ENCODE measurements at regions not wholly inside any gene's neighbourhood (a gene's known extent, or its start where the extent isn't known, plus 50 kb on each side); places are given as distances from the start of the nearest gene placed in this dataset.
A peak's percentile ranks its signal among the peaks of the same experiment; 100 is the strongest.
"Not testable (repeated sequence)": the region's sequence is repeated elsewhere in the genome, so short reads cannot be mapped to it uniquely, and the experiment has no call there.

DNA sequence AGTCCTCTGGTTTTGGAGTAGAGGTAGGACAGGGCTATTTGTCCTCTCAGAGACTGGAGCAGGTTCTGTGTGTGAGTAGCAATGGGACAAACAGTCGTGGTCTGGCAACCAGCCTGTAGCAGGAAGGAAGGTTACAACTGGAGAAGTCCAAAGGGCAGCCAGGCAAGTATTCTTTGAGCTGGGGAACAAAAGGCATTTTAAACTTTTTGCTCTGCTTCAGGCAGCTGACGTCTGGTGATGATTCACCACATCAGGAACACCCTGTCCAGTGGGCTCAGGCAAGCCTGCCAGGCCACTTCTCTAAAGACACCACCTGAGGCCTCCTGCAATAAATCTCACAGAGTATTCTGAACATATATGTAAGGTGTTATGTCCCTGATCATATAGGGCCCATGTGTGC, 81.0 kb downstream of the PPIAL4C start:
- WGBS, 2 donors = 0% methylated on average over 1 of the region's 2 CpGs; no CpG with 5 or more reads in 1 of the 2 donors
- H3K4me1 ChIP-seq; intact Hi-C loops (cut with DNase I); H3K4me3 ChIP-seq; H3K36me3 ChIP-seq (replicated peaks in 1 of 2; ENCODE audit: insufficient read depth in 1 of 2, low read depth in 2 of 2); H3K9me3 ChIP-seq; H3K27me3 ChIP-seq: not testable (repeated sequence)
- ATAC-seq = peak; percentile 94
- peak overlapping the region in 2 of 4 donors; percentile 70 to 75 for H3K27ac ChIP-seq
- peak; percentile 18 to 60 (median 28) for DNase-seq

DNA sequence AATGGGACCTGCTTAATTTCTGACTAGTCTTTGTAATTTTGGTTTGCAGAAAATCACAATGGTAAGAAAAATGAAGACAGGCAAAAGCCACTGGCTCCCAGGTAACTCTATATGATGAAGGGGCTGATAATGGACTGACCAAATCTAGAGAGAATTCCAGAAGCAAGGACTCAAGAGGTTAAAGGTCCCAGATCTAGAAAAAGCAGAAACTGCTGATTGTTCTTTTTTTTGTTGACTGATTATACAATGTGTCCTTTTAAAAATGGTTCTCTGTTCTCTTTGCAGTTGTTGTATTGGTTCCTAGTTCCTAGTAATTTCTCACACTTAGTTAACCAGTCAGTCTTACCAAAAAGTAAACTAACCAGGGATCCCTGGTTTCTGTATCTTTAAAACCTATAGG, 81.4 kb downstream of the PPIAL4C start:
- ATAC-seq = peak; percentile 3
- H3K36me3 ChIP-seq (replicated peaks in 1 of 2; ENCODE audit: insufficient read depth in 1 of 2, low read depth in 2 of 2); H3K4me1 ChIP-seq; H3K27me3 ChIP-seq; DNase-seq; intact Hi-C loops (cut with DNase I); H3K4me3 ChIP-seq; H3K9me3 ChIP-seq: not testable (repeated sequence)
- peak overlapping the region in 2 of 4 donors; percentile 70 to 75 for H3K27ac ChIP-seq

DNA sequence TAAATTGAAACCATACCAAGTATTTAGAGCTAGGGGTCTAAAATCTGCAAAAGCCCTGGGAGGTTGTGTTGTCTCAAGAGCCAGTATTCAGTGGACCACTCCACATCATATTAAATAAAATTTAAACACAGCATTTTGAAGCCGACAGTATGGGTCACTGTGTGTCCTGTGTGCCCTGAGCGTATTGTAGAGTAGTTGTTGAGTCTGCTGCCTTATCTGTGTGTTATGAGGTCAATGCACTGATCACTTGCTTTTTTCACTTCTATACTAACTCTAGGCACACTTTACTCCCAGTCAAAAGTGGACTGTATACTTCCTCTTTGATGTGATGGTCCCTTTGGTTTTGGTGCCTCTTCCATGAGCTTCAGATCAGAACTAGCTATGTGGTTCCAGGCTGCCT, 81.9 kb downstream of the PPIAL4C start:
- DNase-seq; H3K4me1 ChIP-seq; H3K4me3 ChIP-seq; H3K9me3 ChIP-seq; H3K36me3 ChIP-seq (replicated peaks in 1 of 2; ENCODE audit: insufficient read depth in 1 of 2, low read depth in 2 of 2); intact Hi-C loops (cut with DNase I); ATAC-seq; H3K27me3 ChIP-seq: not testable (repeated sequence)
- peak overlapping the region in 2 of 4 donors; percentile 70 to 75 for H3K27ac ChIP-seq
- 70 to 93% methylated on average over 2 of the region's 2 CpGs for WGBS, 2 donors

DNA sequence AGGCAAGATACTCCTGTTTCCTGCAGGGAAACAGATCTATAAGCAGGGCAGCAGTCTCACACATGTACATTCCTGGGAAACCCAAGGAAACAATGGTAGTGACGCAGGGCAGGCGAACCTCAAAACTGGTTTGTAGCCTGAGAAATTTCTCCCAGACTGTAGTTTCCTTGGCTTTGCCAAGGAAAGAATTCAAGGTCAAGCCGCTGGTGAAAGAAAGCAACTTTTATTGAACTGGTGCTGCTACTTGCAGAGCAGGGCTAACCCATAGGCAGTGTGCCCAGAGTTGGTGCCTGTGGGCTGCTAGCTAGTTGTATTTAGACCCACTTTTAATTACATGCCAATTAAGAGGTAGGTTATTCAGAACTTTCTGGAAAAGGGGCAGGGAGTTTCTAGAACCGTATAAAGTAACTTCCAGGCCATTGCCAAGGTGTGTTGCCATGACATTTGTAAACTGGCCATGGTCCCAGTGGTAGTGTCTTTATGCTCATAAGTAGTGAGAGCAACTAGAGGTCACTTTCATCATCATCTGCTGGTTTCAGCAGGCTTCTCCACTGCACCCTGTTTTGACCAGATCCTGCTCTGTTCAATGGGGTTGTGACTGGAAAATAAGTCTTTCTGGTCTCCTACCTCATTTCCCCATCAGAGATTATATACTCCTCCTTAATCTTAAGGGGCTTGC, 89.7 kb downstream of the PPIAL4C start:
- 35% methylated on average over 4 of the region's 4 CpGs for WGBS, 2 donors
- H3K9me3 ChIP-seq; intact Hi-C loops (cut with DNase I); H3K27me3 ChIP-seq; H3K4me1 ChIP-seq; H3K36me3 ChIP-seq (replicated peaks in 1 of 2; ENCODE audit: insufficient read depth in 1 of 2, low read depth in 2 of 2); H3K4me3 ChIP-seq: not testable (repeated sequence)
- H3K27ac ChIP-seq = peak overlapping the region in 3 of 4 donors; percentile 15 to 41 (median 30)
- peak; percentile 52 for ATAC-seq
- DNase-seq = peak; percentile 16 to 57 (median 30)

DNA sequence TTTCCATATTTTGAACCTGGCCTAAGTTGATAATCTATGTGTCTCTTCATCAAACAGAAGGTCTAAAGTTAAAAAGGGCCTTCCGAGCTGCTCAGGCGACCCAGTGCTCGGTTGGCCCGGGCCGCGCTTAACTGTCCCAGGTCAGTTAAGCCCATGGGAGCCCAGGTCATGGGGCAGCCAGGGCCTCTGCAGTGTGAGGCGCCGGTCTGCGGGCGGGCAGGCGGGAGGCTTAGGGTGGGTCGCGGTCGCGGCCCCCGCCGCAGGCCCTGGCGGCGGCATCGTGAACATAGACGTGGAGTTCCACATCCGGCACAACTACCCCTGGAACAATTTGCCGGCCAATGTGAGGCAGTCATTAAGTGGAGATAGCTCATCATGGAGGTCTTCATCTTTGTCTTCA, 91.3 kb downstream of the PPIAL4C start:
- H3K27me3 ChIP-seq; DNase-seq; intact Hi-C loops (cut with DNase I); H3K36me3 ChIP-seq (replicated peaks in 1 of 2; ENCODE audit: insufficient read depth in 1 of 2, low read depth in 2 of 2); ATAC-seq; H3K9me3 ChIP-seq; H3K27ac ChIP-seq; H3K4me1 ChIP-seq; H3K4me3 ChIP-seq: not testable (repeated sequence)
- WGBS, 2 donors = 94 to 97% methylated on average over 20 to 23 of the region's 23 CpGs

DNA sequence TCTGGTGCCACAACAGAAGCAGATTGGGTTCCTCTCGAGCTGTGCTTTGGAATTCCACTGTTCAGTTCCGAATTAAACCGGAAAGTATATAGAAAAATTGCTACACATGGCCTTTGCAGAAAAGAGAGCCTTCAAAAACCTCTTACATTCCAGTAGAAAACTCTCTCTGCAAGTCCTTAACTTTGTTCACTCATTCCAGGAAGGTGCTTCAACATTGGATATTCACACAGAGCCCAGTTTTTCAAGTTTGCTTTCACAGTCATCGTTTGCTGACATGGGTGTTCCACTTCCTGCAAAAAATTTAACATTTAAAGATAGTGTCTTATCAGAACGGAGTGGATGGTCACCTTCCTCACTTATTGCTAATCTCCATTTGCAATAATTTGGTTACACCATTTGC, 93.7 kb downstream of the PPIAL4C start:
- H3K4me3 ChIP-seq; H3K27ac ChIP-seq; DNase-seq; H3K36me3 ChIP-seq (replicated peaks in 1 of 2; ENCODE audit: insufficient read depth in 1 of 2, low read depth in 2 of 2); H3K4me1 ChIP-seq; H3K27me3 ChIP-seq; intact Hi-C loops (cut with DNase I); H3K9me3 ChIP-seq; ATAC-seq: not testable (repeated sequence)
- WGBS, 2 donors = 72 to 73% methylated on average over 5 of the region's 5 CpGs

DNA sequence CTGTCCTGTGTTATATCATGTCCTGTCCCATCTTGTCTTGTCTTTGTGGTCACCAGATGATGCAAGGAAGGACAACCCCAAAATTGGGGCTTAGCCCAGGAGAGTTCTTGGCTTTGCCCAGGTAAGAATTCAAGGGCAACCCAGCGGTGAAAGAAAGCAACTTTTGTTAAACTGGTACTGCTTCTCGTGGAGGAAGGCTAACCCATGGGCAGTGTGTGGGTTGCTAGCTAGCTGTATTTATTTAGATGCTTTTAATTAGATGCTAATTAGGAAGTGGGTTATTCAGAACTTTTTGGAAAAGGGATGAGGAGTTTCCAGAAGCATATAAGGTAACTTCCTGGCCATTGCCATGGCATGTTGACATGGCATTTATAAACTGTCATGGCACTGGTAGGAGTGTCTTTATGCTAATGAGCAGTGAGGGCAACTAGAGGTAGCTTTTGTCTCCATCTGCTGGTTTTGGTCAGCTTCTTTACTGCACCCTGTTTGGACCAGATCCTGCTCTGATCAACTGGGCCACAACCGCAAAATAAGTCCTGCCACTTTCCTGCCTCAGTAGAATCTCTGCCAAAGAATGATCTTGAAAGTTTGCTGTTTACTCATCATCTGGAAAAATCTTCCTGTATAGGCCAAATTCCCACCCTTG, 95.8 kb upstream of the FCGR1A start:
- 67% methylated on average over 1 of the region's 3 CpGs; no CpG with 5 or more reads in 1 of the 2 donors for WGBS, 2 donors
- H3K36me3 ChIP-seq (replicated peaks in 1 of 2; ENCODE audit: insufficient read depth in 1 of 2, low read depth in 2 of 2); H3K4me1 ChIP-seq; DNase-seq; intact Hi-C loops (cut with DNase I); H3K27ac ChIP-seq; H3K9me3 ChIP-seq; H3K4me3 ChIP-seq; H3K27me3 ChIP-seq: not testable (repeated sequence)
- ATAC-seq = peak; percentile 92

DNA sequence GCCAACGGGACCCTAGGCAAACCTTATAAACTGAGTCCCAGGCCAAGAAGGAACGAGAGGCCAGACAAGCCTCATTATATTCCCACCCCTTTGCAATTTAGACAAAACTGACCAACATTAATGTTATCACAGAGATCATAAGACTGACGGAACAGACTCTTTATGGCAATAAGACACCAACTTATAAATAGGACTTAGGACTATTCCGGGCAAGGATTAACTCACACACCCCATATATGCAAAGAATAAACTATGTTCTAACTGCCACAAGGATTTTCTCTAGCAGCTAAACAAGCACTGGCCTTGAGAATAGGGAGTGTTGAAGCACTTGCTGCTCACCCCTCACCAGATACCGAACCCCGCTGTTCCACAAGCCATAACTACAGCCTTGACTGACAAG, 91.1 kb upstream of the FCGR1A start:
- 89 to 92% methylated on average over 4 of the region's 6 CpGs for WGBS, 2 donors
- H3K27ac ChIP-seq; H3K4me3 ChIP-seq; DNase-seq; H3K4me1 ChIP-seq; H3K27me3 ChIP-seq; H3K9me3 ChIP-seq; H3K36me3 ChIP-seq (replicated peaks in 1 of 2; ENCODE audit: insufficient read depth in 1 of 2, low read depth in 2 of 2); intact Hi-C loops (cut with DNase I); ATAC-seq: not testable (repeated sequence)

DNA sequence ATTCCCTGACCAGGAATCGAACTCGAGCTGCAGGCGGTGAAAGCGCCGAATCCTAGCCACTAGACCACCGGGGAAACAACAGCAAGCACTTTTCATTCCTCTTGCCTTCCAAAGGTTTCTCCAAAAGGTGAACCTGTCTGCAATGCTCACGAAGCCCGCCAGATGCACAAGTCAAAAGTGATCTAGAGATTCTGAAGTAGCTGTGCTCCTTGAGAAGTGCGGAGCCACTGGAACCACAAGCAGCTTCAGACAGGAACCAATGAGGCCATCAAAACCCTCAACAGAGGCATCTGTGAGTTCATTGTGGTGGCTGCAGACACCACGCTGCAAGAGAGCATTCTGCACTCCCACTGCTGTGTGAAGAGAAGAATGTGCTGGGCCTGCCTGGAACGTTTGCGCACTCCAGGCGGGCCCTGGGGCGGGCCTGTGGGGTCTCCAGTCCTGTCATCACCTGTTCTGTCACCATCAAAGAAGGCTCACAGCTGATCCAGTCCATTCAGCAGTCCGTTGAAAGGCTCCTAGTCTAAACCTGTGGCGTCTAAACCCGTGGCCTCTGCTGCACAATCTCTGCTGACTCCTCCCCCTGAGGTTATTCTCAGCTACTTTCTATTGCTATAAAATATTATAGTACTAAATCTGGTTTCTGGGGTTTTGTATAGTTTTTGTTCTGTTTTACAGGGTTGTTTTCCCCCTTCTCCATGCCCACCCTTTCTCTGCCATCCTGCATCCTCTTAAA, 89.5 kb upstream of the FCGR1A start:
- ATAC-seq; H3K27me3 ChIP-seq; H3K27ac ChIP-seq; DNase-seq; H3K4me3 ChIP-seq; H3K4me1 ChIP-seq; intact Hi-C loops (cut with DNase I); H3K9me3 ChIP-seq; H3K36me3 ChIP-seq (replicated peaks in 1 of 2; ENCODE audit: insufficient read depth in 1 of 2, low read depth in 2 of 2): not testable (repeated sequence)
- 86 to 96% methylated on average over 9 to 10 of the region's 17 CpGs for WGBS, 2 donors

DNA sequence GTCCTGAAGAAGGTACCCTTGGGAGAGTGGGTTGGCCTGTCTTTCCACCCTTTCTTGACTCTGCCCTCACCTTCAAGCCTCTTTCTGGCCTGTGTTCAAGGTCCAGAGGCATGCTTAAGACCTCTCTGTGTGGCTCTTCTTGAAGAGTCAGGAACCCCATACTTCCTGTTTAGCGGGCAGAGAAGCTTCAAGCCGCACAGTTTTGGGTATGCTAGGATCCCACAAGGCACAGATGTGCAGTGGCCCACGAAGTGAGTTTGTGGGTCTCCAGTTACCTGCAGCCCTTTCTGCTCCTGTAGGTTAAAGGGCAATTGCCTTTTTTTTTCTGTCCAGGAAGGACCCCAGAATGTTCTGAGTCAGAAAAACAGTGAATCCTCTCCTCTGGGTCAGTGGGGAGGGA, 87.4 kb upstream of the FCGR1A start:
- H3K4me3 ChIP-seq; H3K36me3 ChIP-seq (replicated peaks in 1 of 2; ENCODE audit: insufficient read depth in 1 of 2, low read depth in 2 of 2); H3K9me3 ChIP-seq; ATAC-seq; DNase-seq; intact Hi-C loops (cut with DNase I); H3K4me1 ChIP-seq; H3K27me3 ChIP-seq; H3K27ac ChIP-seq: not testable (repeated sequence)
- 64 to 83% methylated on average over 3 of the region's 3 CpGs for WGBS, 2 donors

DNA sequence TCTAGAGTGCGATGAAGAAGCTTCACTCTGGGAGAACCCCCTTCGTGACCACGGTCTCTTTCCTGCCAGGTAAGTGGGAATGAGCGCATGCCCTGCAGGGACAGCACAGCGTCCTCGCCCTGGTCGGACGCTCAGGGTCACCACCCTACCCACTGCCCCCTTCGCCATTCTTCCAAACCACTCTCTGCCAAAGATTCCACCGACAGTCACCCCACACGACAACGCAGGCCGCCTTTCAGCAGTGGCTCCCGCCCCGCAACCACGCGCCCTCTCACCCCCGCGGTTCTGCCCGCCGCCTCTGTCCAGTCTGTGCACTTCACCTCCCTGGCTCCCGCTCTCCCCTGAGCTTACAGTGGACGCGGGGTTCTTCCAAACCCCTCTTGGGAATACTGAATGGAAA, 82.3 kb upstream of the FCGR1A start:
- 14% methylated on average over 18 of the region's 24 CpGs; no CpG with 5 or more reads in 1 of the 2 donors for WGBS, 2 donors
- ATAC-seq; H3K4me1 ChIP-seq; H3K4me3 ChIP-seq; intact Hi-C loops (cut with DNase I); DNase-seq; H3K27me3 ChIP-seq; H3K9me3 ChIP-seq; H3K36me3 ChIP-seq (replicated peaks in 1 of 2; ENCODE audit: insufficient read depth in 1 of 2, low read depth in 2 of 2); H3K27ac ChIP-seq: not testable (repeated sequence)

Data from body of pancreas (tissue), 4 donors.